Stimulated activated CD4-positive, alpha-beta T cell treated with anti-CD3 and anti-CD28 coated beads, TNF-alpha, amount 100 ng/mL, for 1 hour (primary cell): ENCODE measurements at regions not wholly inside any gene's neighbourhood (a gene's known extent, or its start where the extent isn't known, plus 50 kb on each side); places are given as distances from the start of the nearest gene placed in this dataset.

Experiments used
- DNase-seq, 3 donors: peaks; one replicate each; pipeline ENCODE4 v3.0.0-alpha.2; 2020; ENCODE audit warnings: low read depth in 3 of 3, low spot score in 1 of 3

- no peak for DNase-seq
These were observed 439.9 kb upstream of the TGFBR2 start for GRCh38 chr3:30166535-30166934.

- DNase-seq, result no peak
These were observed 438.8 kb upstream of the TGFBR2 start for GRCh38 chr3:30167541-30168011.

GRCh38 chr3:30169487-30169886 lies 436.9 kb upstream of the TGFBR2 start:
- DNase-seq, result no peak

- DNase-seq, result no peak
These were observed 435.5 kb upstream of the TGFBR2 start for GRCh38 chr3:30170681-30171438.

GRCh38 chr3:30174357-30174756 lies 432.0 kb upstream of the TGFBR2 start:
- DNase-seq, result no peak

GRCh38 chr3:30180310-30181177 lies 425.9 kb upstream of the TGFBR2 start:
- DNase-seq, result no peak

- DNase-seq, result no peak
These were observed 425.3 kb upstream of the TGFBR2 start for GRCh38 chr3:30181178-30181465.

- no peak for DNase-seq
These were observed 424.8 kb upstream of the TGFBR2 start for GRCh38 chr3:30181581-30181980.

- DNase-seq, result no peak
These were observed 423.0 kb upstream of the TGFBR2 start for GRCh38 chr3:30183421-30183820.

- no peak for DNase-seq
These were observed 422.1 kb upstream of the TGFBR2 start for GRCh38 chr3:30184091-30184810.

- no peak for DNase-seq
These were observed 420.5 kb upstream of the TGFBR2 start for GRCh38 chr3:30185872-30186271.

- DNase-seq, result no peak
These were observed 419.6 kb upstream of the TGFBR2 start for GRCh38 chr3:30186741-30187219.

GRCh38 chr3:30187366-30187765 lies 419.0 kb upstream of the TGFBR2 start:
- DNase-seq, result no peak

GRCh38 chr3:30188713-30189112 lies 417.7 kb upstream of the TGFBR2 start:
- no peak for DNase-seq

- no peak for DNase-seq
These were observed 416.5 kb upstream of the TGFBR2 start for GRCh38 chr3:30189900-30190299.

GRCh38 chr3:30193625-30194044 lies 412.8 kb upstream of the TGFBR2 start:
- DNase-seq, result no peak

GRCh38 chr3:30195352-30195751 lies 411.0 kb upstream of the TGFBR2 start:
- no peak for DNase-seq

- no peak for DNase-seq
These were observed 408.2 kb upstream of the TGFBR2 start for GRCh38 chr3:30198162-30198561.

GRCh38 chr3:30199096-30199759 lies 407.2 kb upstream of the TGFBR2 start:
- DNase-seq, result peak; percentile 11 to 61 (median 28)

- DNase-seq, result no peak
These were observed 406.5 kb upstream of the TGFBR2 start for GRCh38 chr3:30199855-30200254.

GRCh38 chr3:30201715-30202114 lies 404.7 kb upstream of the TGFBR2 start:
- DNase-seq, result no peak
